SK-N-SH (cell line): ENCODE measurements at regions not wholly inside any gene's neighbourhood (a gene's known extent, or its start where the extent isn't known, plus 50 kb on each side); places are given as distances from the start of the nearest gene placed in this dataset.

ENCODE experiments used
- CTCF ChIP-seq: fragments of 200-600 bp; sonication (generic); IDR thresholded peaks from 2 replicates; pipeline ENCODE4 v1.6.1; 2017; ENCODE audit warnings: antibody characterized with exemption, mild to moderate bottlenecking, moderate library complexity
- EP300 ChIP-seq, 2 experiments: IDR thresholded peaks; 2 replicates each; pipeline versions ENCODE4 v1.4.0 to v1.6.1; 2012; ENCODE audit warnings: borderline replicate concordance in 1 of 2, low read depth in 1 of 2, low read length in 1 of 2
- EZH2phosphoT487 ChIP-seq: fragments of 200-600 bp; sonication (generic); IDR thresholded peaks from 2 replicates; pipeline ENCODE4 v1.6.1; 2017; ENCODE audit warnings: low read depth, mixed run types, mild to moderate bottlenecking, antibody characterized with exemption, moderate library complexity, borderline replicate concordance
- FOXM1 ChIP-seq: IDR thresholded peaks from 2 replicates; pipeline ENCODE4 v1.4.0; 2012; ENCODE audit warnings: low read depth, mild to moderate bottlenecking
- IRF3 ChIP-seq: fragments of 150-350 bp; IDR thresholded peaks from 2 replicates; pipeline ENCODE4 v1.6.1; 2016; ENCODE audit warnings: mild to moderate bottlenecking, low read depth, low read length
- POLR2AphosphoS5 ChIP-seq: IDR thresholded peaks from 2 replicates; pipeline ENCODE4 v1.6.1; 2012; ENCODE audit warnings: low read depth, low read length
- RAD21 ChIP-seq: IDR thresholded peaks from 2 replicates; pipeline ENCODE4 v1.6.1; 2012; ENCODE audit warnings: mild to moderate bottlenecking, low read length
- SIN3A ChIP-seq: IDR thresholded peaks from 2 replicates; pipeline ENCODE4 v1.6.1; 2012; ENCODE audit warnings: low read depth, mild to moderate bottlenecking, low read length, moderate library complexity, borderline replicate concordance
- TAF1 ChIP-seq: IDR thresholded peaks from 2 replicates; pipeline ENCODE4 v1.6.1; 2012; ENCODE audit warnings: low read depth, mild to moderate bottlenecking, low read length, moderate library complexity, borderline replicate concordance
- ZBTB33 ChIP-seq: IDR thresholded peaks from 2 replicates; pipeline ENCODE4 v1.4.0; 2012; ENCODE audit warnings: low read depth, borderline replicate concordance

GRCh38 chr4:119851649-119852048 is 215.0 kb downstream of the MAD2L1 start:
- no peak for TF ChIP-seq CTCF
- TF ChIP-seq IRF3 = no peak
- TF ChIP-seq RAD21 = no peak
- no peak for TF ChIP-seq TAF1
- no peak for TF ChIP-seq ZBTB33
- TF ChIP-seq SIN3A = no peak
- TF ChIP-seq EP300 (IDR thresholded peaks at IDR 0.05; ENCODE audit: borderline replicate concordance in 1 of 2, low read depth in 1 of 2, low read length in 1 of 2) = no peak
- no peak for TF ChIP-seq POLR2AphosphoS5
- no peak for TF ChIP-seq EZH2phosphoT487
- no peak for TF ChIP-seq FOXM1
